Upper lobe of right lung (tissue), 1 donor: ENCODE measurements at regions not wholly inside any gene's neighbourhood (a gene's known extent, or its start where the extent isn't known, plus 50 kb on each side); places are given as distances from the start of the nearest gene placed in this dataset. TPM values are rescaled to one million over a fixed set of nuclear protein-coding genes. Genes with fewer than 3 reads are reported as not detected.

ENCODE experiments used
- ATAC-seq: fragments of 200-7000 bp; cut with Tn5 transposase; one replicate; pipeline ENCODE4 v1.9.1; 2020; ENCODE audit warnings: mild to moderate bottlenecking, moderate library complexity
- DNase-seq: peaks from one replicate; pipeline ENCODE4 v3.0.0-alpha.2; 2020
- H3K27ac ChIP-seq: fragments of 200-600 bp; one replicate; pipeline ENCODE4 v1.8.0; 2022
- H3K27me3 ChIP-seq: fragments of 200-600 bp; one replicate; pipeline ENCODE4 v1.8.0; 2022; ENCODE audit warnings: mild to moderate bottlenecking
- H3K36me3 ChIP-seq: fragments of 200-600 bp; one replicate; pipeline ENCODE4 v1.8.0; 2022
- H3K4me1 ChIP-seq: fragments of 200-600 bp; one replicate; pipeline ENCODE4 v1.8.0; 2022
- H3K4me3 ChIP-seq: fragments of 200-600 bp; one replicate; pipeline ENCODE4 v1.8.0; 2022; ENCODE audit warnings: mild to moderate bottlenecking
- H3K9me3 ChIP-seq: fragments of 200-600 bp; one replicate; pipeline ENCODE4 v1.8.0; 2022
- CTCF ChIP-seq: fragments of 200-600 bp; IDR thresholded peaks from one replicate; pipeline ENCODE4 v1.8.0; 2022; ENCODE audit warnings: antibody characterized with exemption
- intact Hi-C: fragments of 100-400 bp; cut with DNase I; formaldehyde crosslinking; loops from one replicate; pipeline ENCODE4 v1.11.0; 2022
- microRNA-seq: library from miRNA; unstranded; fragments of <30 nt; microRNA quantifications from one replicate; pipeline ENCODE4 v1.2.0, GENCODE V29; 2020; ENCODE audit warnings: borderline microRNAs expressed
- donor health status: DM: no; HTN: yes; CAD: no; lungs with severe emphysema.

- ATAC-seq (no peak), DNase-seq (no peak)
- no peaks in the 10 kb centered on the region for H3K27me3 ChIP-seq
- TF ChIP-seq CTCF = no peak
- H3K4me1 ChIP-seq = peaks cover 5% of the 10 kb centered on the region
- no peaks in the 10 kb centered on the region for H3K36me3 ChIP-seq
- H3K4me3 ChIP-seq = no peak overlapping the region
- no peak overlapping the region for H3K27ac ChIP-seq
- intact Hi-C loops = no loop called here
- H3K9me3 ChIP-seq = no peaks in the 10 kb centered on the region
Measured at GRCh38 chr12:116506697-116507064, 52.5 kb upstream of the MAP1LC3B2 start.

GRCh38 chr12:116508145-116509121 is 50.7 kb upstream of the MAP1LC3B2 start:
- ATAC-seq = peak; percentile 59
- Histone ChIP-seq H3K36me3 (no peaks in the 10 kb centered on the region), H3K4me1 (peaks cover 5% of the 10 kb centered on the region), H3K4me3 (peak overlapping the region; percentile 45), H3K27ac (peak overlapping the region; percentile 42), H3K9me3 (no peaks in the 10 kb centered on the region), H3K27me3 (no peaks in the 10 kb centered on the region)
- intact Hi-C loops = no loop called here
- TF ChIP-seq CTCF = no peak
- peak; percentile 73 for DNase-seq

Small RNA genes in the stretch of these regions (microRNA-seq; reads per million reads assigned to microRNA genes)
- not detected for gene MIR4472-2
